ENCODE measurements at regions not wholly inside any gene's neighbourhood (a gene's known extent, or its start where the extent isn't known, plus 50 kb on each side); places are given as distances from the start of the nearest gene placed in this dataset.

DNA sequence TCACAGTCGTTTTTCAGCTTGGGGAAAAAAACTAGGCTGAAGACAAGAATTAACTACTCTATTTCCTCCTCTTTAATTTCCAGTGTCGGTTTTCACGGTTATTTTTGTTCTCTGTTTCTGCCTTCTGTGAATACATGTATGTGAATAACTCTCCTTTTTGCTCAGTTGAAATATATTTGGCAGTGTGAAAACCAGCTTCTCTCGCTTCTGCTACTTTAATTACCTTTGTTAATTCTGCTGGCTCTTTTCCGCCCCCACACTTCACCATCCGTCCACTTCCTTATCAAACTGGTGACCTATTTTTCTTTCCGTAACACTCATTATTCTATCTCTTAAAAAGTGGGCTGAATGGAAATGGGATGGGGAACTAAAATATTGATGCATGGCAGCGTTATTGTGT is 126.4 kb downstream of the POU4F1 start:
- Mint-ChIP-seq H3K4me3 (no peak overlapping the region), H3K9me3 (no peaks in the 10 kb centered on the region)

DNA sequence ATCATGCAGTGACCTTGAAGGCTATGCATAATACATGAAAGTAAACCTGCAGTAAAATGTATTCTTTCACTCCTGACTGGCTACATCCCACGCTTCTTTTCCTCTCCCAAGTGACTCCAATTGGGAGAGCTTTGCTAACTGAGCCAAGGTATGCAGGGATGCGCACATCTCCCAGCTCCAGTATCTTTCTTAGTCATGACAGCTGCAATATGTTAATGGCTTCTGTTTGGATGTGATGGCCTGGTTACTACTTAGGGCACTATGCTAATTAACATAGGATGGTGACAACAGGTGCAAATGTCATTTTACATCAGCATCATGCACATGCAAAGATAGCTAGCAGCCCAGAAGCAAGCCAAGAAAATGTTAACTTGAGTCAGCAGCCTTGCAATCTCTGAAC is 134.7 kb downstream of the POU4F1 start:
- Mint-ChIP-seq H3K4me3 (no peak overlapping the region), H3K9me3 (no peaks in the 10 kb centered on the region), H3K36me3 (ENCODE audit: low read depth) (no peaks in the 10 kb centered on the region), H3K27ac (no peak overlapping the region), H3K4me1 (no peaks in the 10 kb centered on the region), H3K27me3 (ENCODE audit: low read depth) (no peaks in the 10 kb centered on the region)
- no peak for TF ChIP-seq CTCF (IDR thresholded peaks at IDR 0.05; ENCODE audit: unreplicated experiment in 3 of 3)

More for the DNA sequence above, 126.4 kb downstream of the POU4F1 start:
- Mint-ChIP-seq H3K4me1 (no peaks in the 10 kb centered on the region), H3K36me3 (ENCODE audit: low read depth) (no peaks in the 10 kb centered on the region), H3K27ac (no peak overlapping the region), H3K27me3 (ENCODE audit: low read depth) (peaks cover 2% of the 10 kb centered on the region)
- no peak for TF ChIP-seq CTCF (IDR thresholded peaks at IDR 0.05; ENCODE audit: unreplicated experiment in 3 of 3)

DNA sequence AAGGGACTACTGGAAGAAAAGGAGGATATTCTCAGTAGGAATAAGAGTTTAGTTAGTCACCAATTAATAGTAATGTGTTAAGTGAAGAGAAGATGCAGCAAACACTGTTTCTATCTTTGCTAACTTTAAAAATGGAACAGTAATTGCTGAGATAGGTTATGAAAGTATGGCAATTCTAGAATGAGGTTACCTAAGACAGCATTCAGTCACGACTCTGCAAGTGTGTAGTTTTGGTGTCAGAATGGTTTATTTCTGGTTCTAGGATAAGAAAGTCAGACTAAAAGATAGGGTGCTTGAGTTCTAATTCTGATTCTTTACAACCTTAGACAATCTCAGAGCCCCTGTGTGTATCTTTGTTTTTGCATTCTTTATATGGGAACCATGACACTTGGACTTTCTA is 138.1 kb downstream of the POU4F1 start:
- Mint-ChIP-seq H3K36me3 (ENCODE audit: low read depth) (no peaks in the 10 kb centered on the region), H3K9me3 (no peaks in the 10 kb centered on the region), H3K4me1 (no peaks in the 10 kb centered on the region), H3K27ac (no peak overlapping the region), H3K4me3 (no peak overlapping the region), H3K27me3 (ENCODE audit: low read depth) (no peaks in the 10 kb centered on the region)
- no peak for TF ChIP-seq CTCF (IDR thresholded peaks at IDR 0.05; ENCODE audit: unreplicated experiment in 3 of 3)

GRCh38 chr13:78460176-78460575 is 143.2 kb downstream of the POU4F1 start:
- Mint-ChIP-seq H3K9me3 (no peaks in the 10 kb centered on the region), H3K4me1 (no peaks in the 10 kb centered on the region), H3K4me3 (no peak overlapping the region), H3K27ac (no peak overlapping the region), H3K27me3 (ENCODE audit: low read depth) (no peaks in the 10 kb centered on the region), H3K36me3 (ENCODE audit: low read depth) (no peaks in the 10 kb centered on the region)
- no peak for TF ChIP-seq CTCF (IDR thresholded peaks at IDR 0.05; ENCODE audit: unreplicated experiment in 3 of 3)

DNA sequence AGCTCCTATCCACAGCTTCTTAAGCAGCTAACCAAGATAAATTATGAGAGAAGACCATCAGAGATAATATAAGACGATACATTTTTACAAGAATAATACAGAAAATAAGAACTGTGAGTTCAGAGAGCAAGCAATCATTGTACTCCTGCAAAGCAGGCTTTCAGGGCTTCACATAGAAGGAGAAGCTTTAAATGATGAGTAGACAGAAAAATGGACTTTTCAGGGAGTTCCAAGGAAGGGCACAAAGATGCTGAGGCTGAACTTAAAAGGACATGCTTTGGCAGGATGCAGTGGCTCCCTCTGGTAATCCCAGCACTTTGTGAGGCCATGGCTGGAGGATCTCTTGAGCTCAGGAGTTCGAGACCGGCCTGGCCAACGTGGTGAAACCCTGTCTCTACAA is 159.5 kb downstream of the POU4F1 start:
- no peak overlapping the region for H3K27ac Mint-ChIP-seq
- no peak overlapping the region for H3K4me3 Mint-ChIP-seq
- H3K36me3 Mint-ChIP-seq (ENCODE audit: low read depth): no peaks in the 10 kb centered on the region
- peaks cover 4% of the 10 kb centered on the region for H3K4me1 Mint-ChIP-seq
- H3K9me3 Mint-ChIP-seq: no peaks in the 10 kb centered on the region
- no peak for TF ChIP-seq CTCF (IDR thresholded peaks at IDR 0.05; ENCODE audit: unreplicated experiment in 3 of 3)
- H3K27me3 Mint-ChIP-seq (ENCODE audit: low read depth): no peaks in the 10 kb centered on the region

DNA sequence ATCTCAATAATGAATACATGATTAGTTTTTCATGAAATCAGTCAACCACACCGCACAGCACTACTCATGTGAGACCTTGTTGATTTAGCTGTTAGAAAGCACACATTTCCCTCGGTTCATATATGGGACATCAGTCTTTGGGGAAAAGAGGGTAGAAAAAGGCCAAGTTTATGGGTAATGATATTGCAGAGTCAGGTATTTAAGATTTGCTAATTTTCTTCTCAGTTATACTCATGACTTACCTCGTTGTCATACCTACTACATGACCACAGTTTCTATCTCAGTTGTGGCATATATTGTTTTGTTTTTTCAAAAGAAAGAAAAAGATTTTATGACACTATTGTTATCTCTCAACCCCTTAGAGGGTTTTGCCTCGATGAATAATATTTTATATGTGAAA is 165.6 kb downstream of the POU4F1 start:
- no peaks in the 10 kb centered on the region for H3K27me3 Mint-ChIP-seq (ENCODE audit: low read depth)
- H3K4me3 Mint-ChIP-seq: no peak overlapping the region
- no peak for TF ChIP-seq CTCF (IDR thresholded peaks at IDR 0.05; ENCODE audit: unreplicated experiment in 3 of 3)
- no peaks in the 10 kb centered on the region for H3K9me3 Mint-ChIP-seq
- no peak overlapping the region for H3K27ac Mint-ChIP-seq
- peaks cover 5% of the 10 kb centered on the region for H3K4me1 Mint-ChIP-seq
- no peaks in the 10 kb centered on the region for H3K36me3 Mint-ChIP-seq (ENCODE audit: low read depth)

All from nephron (organoid).